GM13977 (cell line): ENCODE measurements at regions not wholly inside any gene's neighbourhood (a gene's known extent, or its start where the extent isn't known, plus 50 kb on each side); places are given as distances from the start of the nearest gene placed in this dataset.

ENCODE experiments used
- DNase-seq: peaks from one replicate; pipeline ENCODE4 v3.0.0; 2012; ENCODE audit warnings: low spot score
- in situ Hi-C: fragments of 300-500 bp; cut with MboI; formaldehyde crosslinking; loops from one replicate; pipeline ENCODE4 v1.12.0; 2022; ENCODE audit warnings: low sequenced_read_pairs, low pct_unique_long_range_greater_than_20kb, mixed read lengths, inconsistent platforms; ENCODE audit not compliant: unreplicated experiment
- TF ChIP-seq, protein P1 (sequence below): IDR thresholded peaks from 2 replicates; pipeline ENCODE4 v1.5.1; 2012; ENCODE audit warnings: mild to moderate bottlenecking, control low read depth; ENCODE audit not compliant: insufficient read depth; ENCODE audit errors: extremely low read depth, missing control alignments

DNA sequence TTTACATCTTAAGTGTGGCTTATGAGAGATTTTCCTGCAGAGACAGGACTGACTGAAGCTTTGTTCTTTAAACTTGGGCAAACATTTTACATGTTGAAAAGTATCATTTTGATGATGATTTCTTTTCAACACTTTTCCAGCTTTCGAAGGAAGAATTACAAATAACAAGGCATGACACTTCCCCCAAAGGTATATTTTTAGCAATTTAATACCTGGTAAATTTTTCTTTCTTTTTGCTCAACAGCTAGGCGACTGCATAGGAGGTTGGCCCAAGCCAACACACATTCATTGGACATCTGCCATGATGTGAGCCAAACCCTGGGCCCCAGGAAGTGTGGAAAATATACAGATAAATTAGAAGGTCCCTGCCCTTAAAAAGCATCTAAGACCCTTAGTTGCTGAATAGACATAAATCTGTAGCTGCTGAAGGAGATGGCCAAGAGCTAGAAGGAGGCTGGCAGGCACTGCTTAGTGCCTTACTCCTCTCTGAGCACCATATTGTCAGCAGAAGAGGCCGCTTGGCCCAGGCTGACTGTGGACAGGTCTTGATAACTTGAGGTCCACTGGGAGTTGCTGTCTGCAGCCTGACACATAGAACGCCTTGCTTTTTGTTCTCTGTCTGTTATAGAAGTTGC, 53.3 kb upstream of the CD44 start:
- DNase-seq = no peak
- TF ChIP-seq, protein P1, sequence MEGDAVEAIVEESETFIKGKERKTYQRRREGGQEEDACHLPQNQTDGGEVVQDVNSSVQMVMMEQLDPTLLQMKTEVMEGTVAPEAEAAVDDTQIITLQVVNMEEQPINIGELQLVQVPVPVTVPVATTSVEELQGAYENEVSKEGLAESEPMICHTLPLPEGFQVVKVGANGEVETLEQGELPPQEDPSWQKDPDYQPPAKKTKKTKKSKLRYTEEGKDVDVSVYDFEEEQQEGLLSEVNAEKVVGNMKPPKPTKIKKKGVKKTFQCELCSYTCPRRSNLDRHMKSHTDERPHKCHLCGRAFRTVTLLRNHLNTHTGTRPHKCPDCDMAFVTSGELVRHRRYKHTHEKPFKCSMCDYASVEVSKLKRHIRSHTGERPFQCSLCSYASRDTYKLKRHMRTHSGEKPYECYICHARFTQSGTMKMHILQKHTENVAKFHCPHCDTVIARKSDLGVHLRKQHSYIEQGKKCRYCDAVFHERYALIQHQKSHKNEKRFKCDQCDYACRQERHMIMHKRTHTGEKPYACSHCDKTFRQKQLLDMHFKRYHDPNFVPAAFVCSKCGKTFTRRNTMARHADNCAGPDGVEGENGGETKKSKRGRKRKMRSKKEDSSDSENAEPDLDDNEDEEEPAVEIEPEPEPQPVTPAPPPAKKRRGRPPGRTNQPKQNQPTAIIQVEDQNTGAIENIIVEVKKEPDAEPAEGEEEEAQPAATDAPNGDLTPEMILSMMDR = no peak
- in situ Hi-C loops = no loop called here

DNA sequence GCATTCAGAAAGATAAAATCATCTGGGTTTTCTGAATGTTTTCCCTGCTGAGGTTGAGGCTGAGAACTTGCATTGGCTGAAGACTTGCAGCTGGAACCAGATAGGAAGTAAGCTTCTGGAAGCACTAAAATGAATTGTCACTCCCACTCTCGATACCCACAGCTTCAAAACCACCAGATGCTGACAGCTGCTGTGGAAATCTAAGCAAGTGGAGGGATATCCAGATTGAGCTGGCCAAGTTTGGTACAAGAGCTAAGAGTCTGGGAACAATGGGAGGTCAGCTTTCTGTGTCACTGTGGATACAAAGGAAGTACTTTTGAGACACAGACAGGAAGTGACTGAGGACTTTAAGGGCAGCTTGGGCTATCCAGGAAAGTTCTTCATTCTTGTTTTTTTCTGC, 51.3 kb upstream of the CD44 start:
- in situ Hi-C loops = no loop called here
- DNase-seq = no peak
- TF ChIP-seq, protein P1 = no peak

DNA sequence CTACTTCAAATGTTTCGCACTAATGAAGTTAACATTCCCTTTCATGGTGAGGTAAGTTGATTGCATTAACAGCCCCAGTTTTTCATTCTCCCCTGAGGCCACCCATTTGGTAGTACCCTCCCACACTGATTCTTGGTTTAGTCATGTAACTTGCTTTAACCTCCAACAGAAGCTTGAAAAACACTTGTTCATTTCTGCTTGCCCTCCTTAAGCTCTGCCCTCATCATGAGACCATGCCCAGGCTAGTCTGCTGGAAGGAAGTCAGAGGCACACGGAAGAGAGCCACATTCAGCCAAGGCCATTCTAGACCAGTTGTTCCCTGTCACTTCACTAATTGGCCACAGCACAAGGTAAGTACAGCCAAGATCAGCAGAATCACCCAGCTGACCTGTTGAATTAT, 50.7 kb upstream of the CD44 start:
- in situ Hi-C loops = no loop called here
- TF ChIP-seq, protein P1 = no peak
- DNase-seq = no peak

DNA sequence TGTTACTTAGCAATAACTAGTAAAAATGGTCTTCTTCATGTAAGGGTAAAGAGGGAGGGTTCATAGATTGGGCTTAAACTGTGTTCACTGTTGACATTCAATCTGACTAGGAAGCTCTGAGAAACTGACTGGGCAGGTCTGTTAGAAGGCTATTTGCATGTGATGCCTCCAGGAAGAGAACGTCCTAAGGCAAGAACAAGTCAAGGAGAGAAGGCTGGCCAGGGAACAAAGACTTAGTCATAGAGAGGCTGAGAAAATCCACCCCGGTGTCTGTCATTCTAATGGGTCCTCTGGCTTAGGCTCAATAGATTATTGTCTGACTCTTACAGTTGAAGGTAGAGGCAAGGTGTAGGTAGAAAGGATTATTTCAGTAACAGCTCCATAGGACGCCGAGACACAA, 50.3 kb upstream of the CD44 start:
- TF ChIP-seq, protein P1 = no peak
- no peak for DNase-seq
- in situ Hi-C loops = no loop called here
